ENCODE measurements at regions not wholly inside any gene's neighbourhood (a gene's known extent, or its start where the extent isn't known, plus 50 kb on each side); places are given as distances from the start of the nearest gene placed in this dataset.

DNA sequence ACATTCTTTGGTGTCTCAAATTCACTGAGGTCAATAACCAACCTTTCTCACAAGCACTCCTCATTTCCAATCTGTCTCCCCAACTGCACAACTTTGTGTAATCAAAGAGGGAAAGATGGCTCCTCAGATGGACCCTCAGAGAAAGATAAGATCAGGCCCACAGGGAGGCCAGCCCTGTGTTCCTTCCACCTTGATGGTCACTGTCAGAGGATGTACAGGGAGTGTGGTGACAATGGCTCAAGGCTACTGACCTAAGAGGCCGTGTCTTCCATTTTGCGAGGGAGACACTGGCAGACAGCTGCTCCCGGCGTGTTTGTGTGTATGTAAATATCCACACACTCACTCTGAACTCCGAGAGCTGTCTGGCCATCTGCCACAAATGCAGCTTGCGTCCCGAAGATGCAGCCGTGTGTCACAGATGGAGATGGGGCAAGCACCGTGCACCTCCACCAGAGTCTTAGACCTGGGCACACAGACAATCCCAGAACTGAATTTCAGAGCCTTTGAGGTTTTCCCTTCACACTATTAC is 712.1 kb upstream of the NRP1 start:
- TF ChIP-seq, protein P1, sequence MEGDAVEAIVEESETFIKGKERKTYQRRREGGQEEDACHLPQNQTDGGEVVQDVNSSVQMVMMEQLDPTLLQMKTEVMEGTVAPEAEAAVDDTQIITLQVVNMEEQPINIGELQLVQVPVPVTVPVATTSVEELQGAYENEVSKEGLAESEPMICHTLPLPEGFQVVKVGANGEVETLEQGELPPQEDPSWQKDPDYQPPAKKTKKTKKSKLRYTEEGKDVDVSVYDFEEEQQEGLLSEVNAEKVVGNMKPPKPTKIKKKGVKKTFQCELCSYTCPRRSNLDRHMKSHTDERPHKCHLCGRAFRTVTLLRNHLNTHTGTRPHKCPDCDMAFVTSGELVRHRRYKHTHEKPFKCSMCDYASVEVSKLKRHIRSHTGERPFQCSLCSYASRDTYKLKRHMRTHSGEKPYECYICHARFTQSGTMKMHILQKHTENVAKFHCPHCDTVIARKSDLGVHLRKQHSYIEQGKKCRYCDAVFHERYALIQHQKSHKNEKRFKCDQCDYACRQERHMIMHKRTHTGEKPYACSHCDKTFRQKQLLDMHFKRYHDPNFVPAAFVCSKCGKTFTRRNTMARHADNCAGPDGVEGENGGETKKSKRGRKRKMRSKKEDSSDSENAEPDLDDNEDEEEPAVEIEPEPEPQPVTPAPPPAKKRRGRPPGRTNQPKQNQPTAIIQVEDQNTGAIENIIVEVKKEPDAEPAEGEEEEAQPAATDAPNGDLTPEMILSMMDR (IDR thresholded peaks at IDR 0.05) = no peak
- no peak for TF ChIP-seq POLR2A (IDR thresholded peaks at IDR 0.05)
